GM19035 (cell line): ENCODE measurements at regions not wholly inside any gene's neighbourhood (a gene's known extent, or its start where the extent isn't known, plus 50 kb on each side); places are given as distances from the start of the nearest gene placed in this dataset.
A peak's percentile ranks its signal among the peaks of the same experiment; 100 is the strongest.
"Not testable (repeated sequence)": the region's sequence is repeated elsewhere in the genome, so short reads cannot be mapped to it uniquely, and the experiment has no call there.

Experiments used
- ATAC-seq: cut with Tn5 transposase; IDR thresholded peaks from one replicate; pipeline ENCODE4 v1.9.1; 2021; ENCODE audit not compliant: unreplicated experiment

DNA sequence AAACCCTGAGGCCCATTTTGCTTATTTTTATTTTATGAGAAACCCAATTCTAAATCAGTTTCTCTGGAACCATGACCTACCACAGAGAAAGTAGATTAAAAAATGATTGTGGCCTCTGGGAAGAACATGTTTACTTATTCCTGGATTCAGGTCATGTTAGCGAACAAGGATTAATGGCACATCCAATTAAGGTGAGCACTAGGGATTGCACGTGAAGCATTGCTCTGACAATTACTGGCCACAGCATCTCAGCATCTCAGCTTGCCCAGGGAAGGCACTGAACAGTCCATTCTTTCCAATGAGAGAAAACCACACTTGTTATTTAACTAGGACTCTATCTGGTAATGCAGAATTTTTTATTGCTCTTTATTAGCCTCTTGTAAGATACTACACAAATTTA lies 119.8 kb downstream of the ZNF330 start:
- ATAC-seq = no peak

DNA sequence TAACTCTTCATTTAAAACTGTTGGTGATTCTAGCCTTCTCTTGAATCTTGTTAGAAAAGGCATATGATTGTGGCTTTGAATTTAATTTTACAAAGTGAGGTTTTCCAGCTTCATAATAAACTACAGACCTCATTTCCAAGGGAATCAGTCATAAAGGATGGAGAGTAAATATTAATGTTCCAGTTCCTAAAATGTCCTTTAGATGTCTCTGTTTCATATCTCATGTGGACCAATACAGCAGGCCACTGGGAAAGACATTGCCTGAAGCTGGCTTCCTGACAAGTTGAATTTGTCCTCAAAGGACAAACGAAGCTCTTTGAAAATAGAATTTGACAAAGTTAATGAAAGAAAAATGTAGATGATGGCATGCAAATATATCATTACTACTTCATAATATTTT lies 125.4 kb downstream of the ZNF330 start:
- no peak for ATAC-seq

DNA sequence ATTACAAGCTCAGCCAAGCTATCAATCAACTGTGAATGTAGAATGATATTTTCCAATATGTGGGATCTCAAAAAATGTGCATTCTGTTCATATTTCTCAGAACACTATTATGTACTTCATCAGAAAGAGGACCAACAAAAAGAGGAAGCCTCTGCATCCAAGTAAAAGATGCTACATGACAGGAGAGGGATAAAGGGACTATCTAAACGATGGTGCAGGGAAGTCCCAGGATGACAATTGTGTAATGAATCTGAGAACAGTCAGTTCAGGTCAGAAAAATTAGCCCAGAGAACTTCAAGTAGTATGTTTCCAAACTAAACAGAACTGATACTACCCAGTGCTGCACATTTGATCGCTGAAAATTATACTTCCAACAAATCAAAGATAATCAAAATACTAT lies 127.0 kb downstream of the ZNF330 start:
- ATAC-seq = no peak

DNA sequence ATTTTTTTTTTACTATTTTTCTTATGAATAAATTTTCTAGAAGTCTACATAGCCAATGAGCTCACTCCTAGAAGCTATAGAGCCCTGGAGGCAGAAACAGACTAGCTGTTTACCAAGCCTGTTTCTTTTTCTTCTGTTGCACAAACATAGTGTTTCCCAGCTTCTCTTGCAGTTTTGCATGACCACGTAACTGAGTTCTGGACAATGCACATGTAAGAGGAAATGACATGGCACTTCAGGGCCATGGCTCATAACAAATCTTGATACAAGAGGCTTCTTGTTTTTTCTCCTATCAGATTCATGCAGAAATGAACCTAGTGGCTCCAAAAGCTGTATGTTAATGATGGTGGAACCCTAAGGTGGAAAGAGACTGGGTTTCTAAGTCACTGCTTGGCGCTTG lies 127.4 kb downstream of the ZNF330 start:
- ATAC-seq = peak; percentile 52

DNA sequence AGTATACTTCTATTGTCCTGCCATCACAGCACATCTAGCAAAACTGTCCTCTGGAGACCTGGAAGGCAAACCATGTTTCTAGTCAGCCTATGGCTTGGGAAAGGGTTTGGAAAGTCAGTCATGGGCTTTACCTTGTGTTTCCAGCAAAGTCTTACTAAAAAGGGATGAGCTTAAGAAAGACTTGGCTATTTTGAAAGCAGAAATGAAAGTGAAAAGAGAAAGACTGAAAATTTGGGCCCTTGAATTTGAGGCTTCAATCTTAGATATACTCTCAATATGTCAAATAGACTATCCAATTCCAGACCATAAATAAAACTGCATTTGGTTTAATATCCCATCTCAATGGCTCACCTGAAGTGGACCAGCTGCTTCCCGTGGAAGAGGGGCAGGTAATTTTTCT lies 127.9 kb downstream of the ZNF330 start:
- ATAC-seq = peak; percentile 37

DNA sequence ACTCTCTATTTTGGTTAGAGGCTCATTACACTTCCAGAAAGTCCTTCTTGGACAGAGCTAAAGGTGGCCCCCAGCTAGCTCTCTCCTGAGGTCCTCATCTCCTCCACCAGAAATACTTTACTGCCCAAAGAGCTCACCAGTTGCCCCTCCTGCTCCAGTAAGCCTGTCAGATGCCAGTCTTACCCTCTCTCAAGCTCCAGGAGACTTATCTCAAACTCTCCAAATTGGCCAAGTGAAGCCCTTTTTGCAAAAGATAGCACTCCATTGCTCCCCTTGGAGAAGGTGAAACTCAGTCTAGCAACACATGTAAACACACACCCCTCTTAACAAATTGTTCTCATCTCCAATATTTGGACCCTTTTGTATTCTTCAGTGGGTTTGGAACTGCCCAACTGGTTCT lies 128.5 kb downstream of the ZNF330 start:
- ATAC-seq = no peak

DNA sequence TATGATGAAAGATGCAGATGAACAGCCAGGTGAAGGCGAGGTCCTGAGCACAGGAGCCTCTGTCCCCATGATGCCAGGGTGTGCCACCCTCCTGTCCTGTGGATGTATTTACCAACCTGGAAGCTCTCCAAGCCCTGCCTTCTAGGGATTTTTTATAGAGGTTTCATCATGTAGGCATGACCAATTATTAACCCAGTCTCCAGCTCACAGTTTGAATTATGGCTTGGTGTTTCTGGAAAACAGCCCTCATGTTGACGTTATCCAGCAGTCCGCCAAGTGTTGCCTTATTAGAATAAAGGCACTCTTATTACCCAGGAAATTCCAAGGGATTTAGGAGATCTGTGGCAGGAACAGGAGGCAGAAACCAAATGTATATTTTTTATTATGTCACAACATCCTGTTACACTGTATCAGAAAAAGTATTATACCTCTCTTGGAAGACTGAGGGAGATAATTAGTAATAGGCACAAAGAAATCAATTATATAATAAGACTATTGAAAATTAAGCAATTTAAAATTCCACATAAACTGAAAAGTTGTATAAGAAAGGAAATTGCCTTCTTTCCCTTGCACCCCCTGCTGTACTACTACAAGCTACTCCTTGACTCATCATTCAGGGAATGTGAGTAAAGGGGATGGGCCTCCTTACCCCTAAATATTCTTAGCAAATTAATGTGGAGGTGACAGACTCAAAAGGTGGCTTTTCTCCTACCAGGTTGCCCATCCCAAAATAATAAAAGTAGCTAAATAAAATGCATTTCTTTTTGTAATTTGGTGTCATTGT lies 129.6 kb downstream of the ZNF330 start:
- no peak for ATAC-seq

DNA sequence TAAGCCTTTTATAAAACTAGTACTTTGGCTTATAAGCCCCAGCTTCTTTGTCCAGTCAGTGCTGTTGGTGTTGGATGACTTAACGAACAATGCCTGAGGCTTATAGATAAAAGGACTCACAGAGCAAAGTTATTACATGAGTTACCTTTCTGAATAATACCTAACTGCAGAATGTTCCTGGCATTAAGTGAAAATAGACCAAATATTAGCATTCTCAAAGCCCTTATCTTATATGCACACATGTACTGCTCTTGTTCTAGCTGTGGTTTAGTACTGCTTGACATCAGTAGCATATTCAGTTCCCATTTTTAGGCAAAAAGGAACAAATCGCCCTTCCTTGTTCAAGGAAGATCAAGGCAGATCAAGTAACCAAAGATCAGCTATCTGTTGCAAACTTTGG lies 131.6 kb downstream of the ZNF330 start:
- no peak for ATAC-seq

DNA sequence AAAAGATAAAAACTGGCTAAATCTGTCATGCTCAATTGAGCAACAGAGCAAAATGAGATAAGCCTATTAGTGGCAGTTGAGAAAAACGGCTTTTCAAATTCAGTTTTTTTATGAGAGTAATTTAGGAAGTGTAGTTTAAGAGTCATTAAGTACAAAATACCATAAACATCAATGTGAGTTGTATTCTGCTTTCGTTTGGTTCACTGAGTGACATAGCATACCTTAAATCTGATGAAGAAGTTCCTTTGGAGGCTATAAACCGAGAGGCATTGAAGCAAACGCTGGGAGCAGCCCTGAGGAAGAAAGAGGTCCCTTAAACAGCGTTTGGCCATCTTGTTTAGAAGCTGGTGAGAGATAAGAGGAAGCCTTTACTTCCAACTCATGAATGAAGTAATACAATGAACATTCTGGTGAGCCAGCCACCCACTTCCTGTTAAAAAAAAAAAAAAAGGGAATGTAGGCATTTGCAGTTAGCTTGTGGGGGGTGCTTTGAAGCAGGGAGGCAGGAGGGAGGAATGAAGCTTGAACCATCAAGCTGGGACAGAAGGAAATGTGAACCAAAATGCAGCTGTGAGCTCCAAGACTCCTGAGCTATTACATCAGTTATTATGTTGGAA lies 132.3 kb downstream of the ZNF330 start:
- no peak for ATAC-seq

DNA sequence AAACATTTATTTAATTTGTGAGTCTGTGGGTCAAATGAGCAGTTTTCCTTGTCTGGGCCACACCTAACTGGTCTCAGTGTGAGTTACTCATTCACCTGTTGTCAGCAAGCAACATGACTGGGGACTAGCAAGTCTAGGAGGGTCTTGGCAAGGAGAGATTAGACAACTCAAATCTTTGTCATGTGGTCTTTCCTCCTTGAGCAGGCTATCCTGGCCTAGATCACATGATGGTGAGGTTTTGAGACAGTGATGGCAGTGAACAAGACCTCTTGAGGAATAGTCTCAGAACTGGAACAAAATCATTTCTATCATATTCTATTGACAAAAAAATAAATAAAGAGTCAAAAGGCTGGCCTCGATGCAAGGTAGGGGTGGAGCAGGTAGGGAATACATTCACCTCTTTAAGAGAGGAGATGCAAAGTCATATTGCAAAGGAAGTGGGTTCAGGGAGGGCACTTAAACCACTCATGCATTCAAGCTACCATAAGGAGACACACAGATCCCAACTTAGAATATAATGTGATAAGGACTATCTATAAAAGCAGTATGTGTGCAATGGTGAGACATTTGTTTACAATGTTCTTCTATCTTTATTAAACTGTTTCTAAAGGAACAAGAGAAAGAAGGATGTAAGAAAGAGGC lies 135.7 kb downstream of the ZNF330 start:
- no peak for ATAC-seq

DNA sequence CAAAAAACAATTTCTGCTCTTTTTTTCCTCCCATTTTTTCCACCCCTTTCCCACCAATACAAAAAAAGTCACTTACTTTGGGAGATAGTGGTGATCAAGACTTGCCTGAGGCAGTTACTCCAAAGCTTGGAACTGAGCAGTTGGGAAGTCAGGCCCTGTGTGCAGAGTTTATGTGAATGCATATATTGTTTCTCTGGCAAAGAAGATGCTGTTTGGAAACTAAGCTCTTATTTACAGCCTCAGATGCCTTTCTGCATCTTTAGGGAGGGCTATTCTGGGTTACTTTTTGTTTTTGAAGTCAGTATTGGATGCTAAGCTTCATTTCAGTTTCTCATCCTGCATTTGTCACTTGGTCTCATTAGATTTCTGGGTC lies 136.3 kb downstream of the ZNF330 start:
- no peak for ATAC-seq

DNA sequence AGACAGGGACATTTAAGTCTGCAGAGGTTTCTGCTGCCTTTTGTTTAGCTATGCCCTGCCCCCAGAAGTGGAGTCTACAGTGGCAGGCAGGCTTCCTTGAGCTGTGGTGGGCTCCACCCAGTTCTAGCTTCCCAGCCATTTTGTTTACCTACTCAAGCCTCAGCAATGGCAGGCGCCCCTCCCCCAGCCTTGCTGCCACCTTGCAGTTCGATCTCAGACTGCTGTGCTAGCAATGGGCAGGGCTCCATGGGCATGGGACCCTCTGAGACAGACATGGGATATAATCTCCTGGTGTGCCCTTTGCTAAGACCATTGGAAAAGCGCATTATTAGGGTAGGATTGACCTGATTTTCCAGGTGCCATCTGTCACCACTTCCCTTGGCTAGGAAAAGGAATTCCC lies 147.5 kb downstream of the ZNF330 start:
- not testable (repeated sequence) for ATAC-seq

DNA sequence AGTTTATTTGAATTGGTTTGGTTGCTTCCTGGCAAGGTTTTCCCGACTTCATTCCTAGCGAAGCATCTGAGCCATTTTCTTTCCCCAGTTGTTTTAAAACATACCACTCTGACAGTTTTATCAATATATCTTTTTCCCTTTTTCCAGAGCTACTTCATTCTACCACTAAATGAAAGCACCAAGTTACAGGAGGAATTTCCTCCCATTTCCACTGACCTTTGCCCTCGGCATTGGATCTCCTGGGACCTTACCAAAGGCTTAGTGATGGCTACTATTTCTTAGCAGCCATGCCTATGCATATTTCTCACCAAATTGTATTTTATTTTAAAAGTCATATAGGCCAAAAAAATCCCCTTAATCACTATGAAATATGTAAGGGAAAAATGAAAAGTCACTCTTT lies 150.5 kb downstream of the ZNF330 start:
- no peak for ATAC-seq

DNA sequence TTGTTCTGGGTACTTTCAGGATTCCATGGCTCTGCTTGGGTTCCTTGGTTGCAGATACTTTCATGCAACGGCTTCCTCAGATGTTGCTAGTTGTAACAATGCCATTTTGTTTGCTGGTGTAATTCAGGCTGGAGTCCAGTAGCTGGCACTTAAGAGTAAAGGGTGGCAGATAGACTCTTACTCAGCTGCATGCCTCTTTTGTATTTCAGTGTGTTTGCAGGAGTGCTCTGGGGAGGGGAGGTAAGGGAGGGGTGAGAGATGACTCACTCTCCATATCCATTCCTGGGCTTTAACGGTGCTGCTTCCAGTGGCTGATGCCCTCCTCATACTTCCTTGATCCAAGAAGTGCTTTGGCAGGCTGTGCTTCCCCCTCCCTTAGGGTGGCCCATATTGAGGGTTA lies 155.2 kb downstream of the ZNF330 start:
- no peak for ATAC-seq

DNA sequence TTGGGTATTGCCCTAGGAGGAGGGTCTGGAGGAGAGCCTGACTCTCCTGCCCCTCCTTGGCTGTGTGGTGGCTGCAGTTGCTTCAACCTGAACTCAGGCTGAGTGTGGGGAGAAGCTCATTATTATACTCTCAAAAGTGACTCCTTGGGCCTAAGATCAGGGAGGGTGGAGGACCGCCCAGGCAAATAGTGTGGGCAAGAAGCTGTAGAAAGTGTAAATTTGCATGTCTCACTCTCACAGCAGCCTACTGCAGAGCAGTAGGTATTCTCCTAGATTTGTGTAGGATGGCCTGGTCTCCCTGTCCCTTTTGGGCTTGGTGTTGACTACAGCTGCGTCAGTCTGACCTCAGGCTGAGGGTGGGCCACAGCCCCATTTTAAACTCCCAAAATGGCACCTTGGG lies 156.1 kb downstream of the ZNF330 start:
- peak; percentile 81 for ATAC-seq

DNA sequence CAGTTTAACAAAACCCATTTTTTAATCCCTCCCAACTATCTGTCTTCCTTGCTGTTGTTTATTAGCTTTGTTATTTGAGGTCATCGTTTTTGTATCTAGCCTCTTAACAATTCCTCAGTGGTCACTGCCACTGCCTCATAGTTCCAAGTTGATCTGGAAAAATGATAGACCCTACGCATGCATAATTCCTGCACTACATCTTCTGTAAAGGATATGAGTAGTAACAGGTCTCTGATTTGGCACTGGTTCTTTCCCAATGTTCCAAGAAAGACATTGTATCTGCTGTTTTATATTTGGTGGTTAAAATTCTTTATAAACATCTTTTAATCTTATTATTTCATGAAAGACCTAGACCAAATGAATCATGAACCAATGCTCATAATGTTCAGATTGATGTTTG lies 166.6 kb downstream of the ZNF330 start:
- ATAC-seq = no peak

DNA sequence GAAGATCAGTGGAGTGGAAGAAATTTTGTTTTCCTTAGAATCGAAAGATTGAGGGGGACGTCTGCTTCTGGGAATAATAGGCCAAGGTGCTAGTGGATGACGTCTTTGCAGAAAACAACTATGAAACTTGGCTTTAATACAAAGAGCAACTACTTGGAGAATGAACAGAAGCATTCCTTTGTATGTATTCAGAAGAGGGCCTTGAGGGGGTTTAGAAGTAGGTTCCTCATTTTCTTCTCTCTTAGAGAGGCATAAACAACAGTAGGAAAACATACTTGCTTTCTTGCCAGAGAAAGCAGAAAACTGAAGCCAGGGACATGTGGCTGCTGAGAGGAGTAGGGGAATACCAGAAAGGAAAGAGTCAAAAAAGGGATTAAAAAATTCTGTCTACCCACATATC lies 167.8 kb downstream of the ZNF330 start:
- no peak for ATAC-seq

DNA sequence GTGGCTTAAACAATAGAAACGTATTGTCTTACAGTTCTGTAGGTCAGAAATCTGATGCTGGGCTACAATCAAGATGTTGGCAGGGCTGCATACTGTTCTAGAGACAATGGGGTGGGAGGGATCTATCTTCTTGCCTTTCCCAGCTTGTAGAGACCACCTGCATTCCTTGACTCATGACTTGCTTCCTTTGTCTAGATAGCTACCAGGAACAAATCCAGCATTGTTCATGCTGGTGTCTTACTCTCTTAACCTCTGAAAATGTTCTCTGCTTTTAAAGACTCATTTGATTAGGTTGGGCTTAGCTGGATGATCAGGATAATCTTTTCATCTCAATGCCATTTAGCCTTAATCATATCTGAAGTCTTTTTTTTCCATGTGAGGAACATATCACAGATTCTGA lies 169.0 kb downstream of the ZNF330 start:
- no peak for ATAC-seq

DNA sequence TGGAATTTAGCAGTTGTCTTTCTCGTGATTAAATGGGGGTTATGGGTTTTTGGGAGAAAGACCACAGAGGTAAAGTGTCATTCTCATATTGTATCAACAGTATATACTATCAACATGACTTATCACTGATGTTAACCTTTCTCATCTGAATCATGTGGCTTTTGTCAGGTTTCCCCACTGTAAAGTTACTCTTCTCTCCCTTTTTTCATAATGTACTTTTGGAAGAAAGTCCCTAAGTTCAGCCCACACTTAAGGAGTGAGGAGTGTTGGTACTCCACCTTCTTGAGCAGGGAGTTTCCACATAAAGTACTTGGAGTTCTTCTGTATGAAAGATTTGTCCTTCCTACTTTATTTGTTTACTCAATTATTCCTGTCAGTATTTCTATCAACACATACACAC lies 169.9 kb downstream of the ZNF330 start:
- ATAC-seq = no peak

DNA sequence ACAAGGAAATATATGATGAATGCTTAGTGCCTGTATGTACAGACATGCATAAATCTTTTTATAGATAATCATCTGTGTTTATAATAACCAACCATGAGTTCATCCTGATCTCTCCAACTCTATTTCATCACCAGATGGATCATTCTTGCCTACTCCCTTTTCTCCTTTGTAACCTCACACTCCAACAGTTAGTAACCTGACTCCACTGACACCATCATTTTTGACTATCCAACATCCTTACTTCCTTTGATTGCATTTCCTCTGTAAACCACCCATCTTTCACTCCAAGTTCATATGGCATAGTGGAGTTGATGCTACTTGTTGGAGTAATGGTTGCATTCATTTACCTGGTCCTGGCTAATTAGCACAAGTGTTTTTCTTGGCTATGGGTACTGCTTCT lies 170.6 kb downstream of the ZNF330 start:
- ATAC-seq = no peak

DNA sequence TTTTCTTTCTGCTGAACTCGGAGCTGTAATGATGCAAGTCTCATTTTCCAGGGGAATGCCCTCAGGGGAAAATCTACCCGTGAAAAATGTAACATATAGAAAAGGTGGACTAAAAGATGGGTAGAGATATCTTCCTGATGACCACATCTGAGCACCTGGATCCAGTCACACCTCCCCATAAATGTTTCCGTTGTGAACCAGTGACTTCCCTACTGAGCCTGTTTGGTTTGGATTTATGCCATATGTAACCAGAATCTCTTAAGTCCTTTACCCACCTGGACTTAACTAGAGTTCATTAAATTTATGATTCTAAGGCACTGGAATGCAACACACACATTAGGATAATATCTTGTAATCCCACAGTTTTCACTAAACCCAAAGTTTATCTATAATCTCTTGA lies 171.1 kb downstream of the ZNF330 start:
- ATAC-seq = no peak

DNA sequence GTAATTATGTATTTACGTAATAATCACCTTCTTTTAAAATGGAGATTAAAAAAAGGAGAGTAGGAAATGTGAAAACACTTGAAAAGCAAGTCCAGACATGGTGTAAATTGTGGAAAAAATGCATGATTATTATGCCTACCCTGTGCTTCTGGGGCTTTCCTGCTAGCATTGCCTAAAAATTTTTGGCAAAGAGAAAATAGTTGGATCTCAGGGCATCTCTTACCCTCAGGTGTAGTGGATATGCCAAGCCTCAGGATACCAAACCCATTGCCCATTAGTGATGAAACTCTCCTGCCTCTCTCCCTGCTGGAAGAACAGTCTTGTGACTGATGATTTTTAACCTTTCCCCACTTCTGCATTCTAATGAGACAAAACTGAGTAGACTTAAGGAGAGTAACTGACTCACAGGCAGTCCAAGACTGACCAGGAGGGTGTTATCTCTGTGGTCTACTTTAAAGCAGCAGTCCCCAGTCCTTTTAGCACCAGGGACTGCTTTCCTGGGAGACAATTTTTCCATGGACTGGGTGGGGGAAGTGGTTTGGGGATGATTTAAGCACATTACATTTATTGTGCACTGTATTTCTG lies 174.6 kb downstream of the ZNF330 start:
- ATAC-seq = no peak
